HepG2 (cell line): ENCODE measurements at regions not wholly inside any gene's neighbourhood (a gene's known extent, or its start where the extent isn't known, plus 50 kb on each side); places are given as distances from the start of the nearest gene placed in this dataset.

ENCODE experiments used
- ATAC-seq: fragments of 200-7000 bp; cut with Tn5 transposase; 3 replicates; pipeline ENCODE4 v1.9.1; 2020; ENCODE audit warnings: mild to moderate bottlenecking, moderate library complexity
- BruUV-seq: library from RNA; stranded (reverse); fragments of 400-500 nt; replicated peaks from 2 replicates; lab custom pipeline; 2021; lab: Mats Ljungman, UMichigan
- CTCF ChIA-PET: fragments of 300-600 bp; formaldehyde crosslinking; extraction: SDS; loops from one replicate; lab custom pipeline; 2021; ENCODE audit warnings: low total read pairs, inconsistent platforms, low intra/inter-chr PET ratio; lab: Yijun Ruan, JAX
- POLR2A ChIA-PET: fragments of 350-600 bp; sonication (Branson Sonifier 250); formaldehyde crosslinking; loops from one replicate; lab custom pipeline; 2020; ENCODE audit warnings: antibody characterized with exemption, inconsistent platforms; lab: Yijun Ruan, JAX
- DNase-seq: peaks from one replicate; pipeline ENCODE4 v3.0.0-alpha.2; 2015; ENCODE audit warnings: low spot score
- FAIRE-seq: peaks from 3 replicates; lab custom pipeline; 2011; peaks lifted over from hg19 to GRCh38; lab: Jason Lieb, UNC
- H2AFZ ChIP-seq: one replicate; pipeline ENCODE4 v1.6.1; 2011; ENCODE audit warnings: low read length, inconsistent platforms
- H3K27ac ChIP-seq: fragments of 300-600 bp; 3 replicates; pipeline ENCODE4 v1.8.0; 2011; ENCODE audit warnings: mixed run types, mild to moderate bottlenecking, mixed read lengths, low read length, inconsistent platforms; ENCODE audit not compliant: insufficient read depth; ENCODE audit errors: extremely low read length
- H3K27me3 ChIP-seq, 2 experiments: fragments of 200-600 bp in 1 of 2; 2 replicates in 1 of 2; 3 replicates in 1 of 2; pipeline versions ENCODE4 v1.6.0 to v1.8.0; 2011; ENCODE audit warnings: low read length in 2 of 2, mild to moderate bottlenecking in 2 of 2, moderate library complexity in 2 of 2, inconsistent platforms in 1 of 2; ENCODE audit not compliant: insufficient read depth in 2 of 2, control insufficient read depth in 1 of 2
- H3K36me3 ChIP-seq, 2 experiments: fragments of 200-600 bp in 1 of 2; replicated peaks in 1 of 2; 2 replicates in 1 of 2; 3 replicates in 1 of 2; pipeline versions ENCODE4 v1.5.1 to v1.8.0; 2011; ENCODE audit warnings: low read length in 2 of 2, inconsistent platforms in 1 of 2; ENCODE audit not compliant: insufficient read depth in 2 of 2, control insufficient read depth in 1 of 2
- H3K4me1 ChIP-seq: 2 replicates; pipeline ENCODE4 v1.5.1; 2012; ENCODE audit warnings: low read length, inconsistent platforms; ENCODE audit not compliant: insufficient read depth
- H3K4me2 ChIP-seq: 2 replicates; pipeline ENCODE4 v1.6.0; 2011; ENCODE audit warnings: low read depth, low read length, inconsistent platforms
- H3K4me3 ChIP-seq, 3 experiments: fragments of 200-600 bp in 1 of 3; sonication (generic), shearing (Covaris generic) in 1 of 3; replicated peaks in 1 of 3; 2 replicates each; pipeline ENCODE4 v1.5.1; 2011 to 2016; ENCODE audit warnings: low read length in 3 of 3, inconsistent platforms in 2 of 3, low read depth in 2 of 3, mild to moderate bottlenecking in 2 of 3, control low read depth in 1 of 3, mixed read lengths in 1 of 3; ENCODE audit not compliant: insufficient read depth in 1 of 3
- H3K79me2 ChIP-seq: one replicate; pipeline ENCODE4 v1.6.1; 2011; ENCODE audit warnings: low read length, inconsistent platforms; ENCODE audit not compliant: insufficient read depth
- H3K9ac ChIP-seq: 2 replicates; pipeline ENCODE4 v1.6.0; 2011; ENCODE audit warnings: mild to moderate bottlenecking, low read depth, low read length, inconsistent platforms; ENCODE audit not compliant: insufficient read depth
- H3K9me3 ChIP-seq: 2 replicates; pipeline ENCODE4 v1.5.1; 2012; ENCODE audit warnings: mild to moderate bottlenecking, low read length
- H4K20me1 ChIP-seq: 2 replicates; pipeline ENCODE4 v1.6.0; 2011; ENCODE audit warnings: inconsistent platforms, mild to moderate bottlenecking, low read length, moderate library complexity; ENCODE audit not compliant: insufficient read depth
- ATF7 ChIP-seq, 2 experiments: fragments of 450-650 bp in 1 of 2; sonication (generic) in 1 of 2; formaldehyde crosslinking in 1 of 2; IDR thresholded peaks; 2 replicates each; pipeline versions ENCODE4 v1.4.0 to v1.6.1; 2016 to 2020; ENCODE audit warnings: antibody characterized with exemption in 1 of 2, mild to moderate bottlenecking in 1 of 2, missing genetic modification reagents in 1 of 2
- CBX5 ChIP-seq: sonication (generic); formaldehyde crosslinking; IDR thresholded peaks from 2 replicates; pipeline ENCODE4 v1.4.0; 2020; ENCODE audit warnings: missing genetic modification reagents, borderline replicate concordance
- GFI1 ChIP-seq: sonication (generic); formaldehyde crosslinking; IDR thresholded peaks from 2 replicates; pipeline ENCODE4 v1.5.0; 2020; ENCODE audit warnings: missing genetic modification reagents, mild to moderate bottlenecking, borderline replicate concordance
- HBP1 ChIP-seq: IDR thresholded peaks from 2 replicates; pipeline ENCODE4 v1.6.1; 2016; ENCODE audit warnings: low read depth, control low read depth
- NFE2 ChIP-seq: sonication (generic); formaldehyde crosslinking; IDR thresholded peaks from 2 replicates; pipeline ENCODE4 v1.4.0; 2020; ENCODE audit warnings: missing genetic modification reagents
- NFE2L2 ChIP-seq: fragments of 150-350 bp; IDR thresholded peaks from 2 replicates; pipeline ENCODE4 v1.6.1; 2014; ENCODE audit warnings: low read length
- ZNF691 ChIP-seq: sonication (generic); formaldehyde crosslinking; IDR thresholded peaks from 2 replicates; pipeline ENCODE4 v1.4.0; 2020; ENCODE audit warnings: missing genetic modification reagents, low read depth, mild to moderate bottlenecking, borderline replicate concordance
- WGBS: methylation state at CpG from one replicate; pipeline ENCODE4 v1.1.6; 2017; ENCODE audit warnings: low lambda C conversion rate; 5-methylcytosine and 5-hydroxymethylcytosine counted together
- in situ Hi-C: cut with HindIII; loops from 2 replicates; pipeline ENCODE4 v1.10.0; 2017; ENCODE audit warnings: low pct_unique_long_range_greater_than_20kb; ENCODE audit not compliant: extremely low pct_ligation_motif_present
- intact Hi-C: fragments of 100-400 bp; cut with micrococcal nuclease; formaldehyde crosslinking; loops from one replicate; pipeline ENCODE4 v1.10.0; 2022; ENCODE audit not compliant: unreplicated experiment

GRCh38 chr10:78462726-78463228 lies 429.1 kb downstream of the RPS24 start (continued):
- no peak for TF ChIP-seq HBP1 (CRISPR knock-in tag)
- TF ChIP-seq CBX5 (CRISPR knock-in tag), result no peak

- H3K27me3 ChIP-seq, result no peaks in the 10 kb centered on the region
- H3K4me2 ChIP-seq, result no peak overlapping the region
- ChIA-PET CTCF (no interaction called here), POLR2A (no interaction called here)
- TF ChIP-seq NFE2 (CRISPR knock-in tag) (no peak), NFE2L2 (no peak), ATF7 (IDR thresholded peaks at IDR 0.05) (no peak), ATF7 (CRISPR knock-in tag; IDR thresholded peaks at IDR 0.05) (no peak), ZNF691 (no peak), GFI1 (CRISPR knock-in tag) (no peak)
- no peak for FAIRE-seq
- H3K4me1 ChIP-seq, result peaks cover 45% of the 10 kb centered on the region
- H3K9ac ChIP-seq, result no peak overlapping the region
- H3K4me3 ChIP-seq, result no peak overlapping the region
- H3K79me2 ChIP-seq, result no peaks in the 10 kb centered on the region
- no peak overlapping the region for H2AFZ ChIP-seq
- no peaks in the 10 kb centered on the region for H4K20me1 ChIP-seq
- BruUV-seq, result no TSS peak
- no peaks in the 10 kb centered on the region for H3K36me3 ChIP-seq
- no peak overlapping the region for H3K27ac ChIP-seq
- H3K9me3 ChIP-seq, result no peaks in the 10 kb centered on the region
- no peak for ATAC-seq
- DNase-seq, result no peak
- in situ Hi-C loops, result no loop called here
- WGBS, result 98% methylated on average over 3 of the region's 4 CpGs
- intact Hi-C loops, result no loop called here
These were observed 430.6 kb downstream of the RPS24 start for GRCh38 chr10:78464118-78464855.
